WTC11 (cell line): ENCODE measurements at regions not wholly inside any gene's neighbourhood (a gene's known extent, or its start where the extent isn't known, plus 50 kb on each side); places are given as distances from the start of the nearest gene placed in this dataset.

Experiments used
- ATAC-seq: fragments of 200-7000 bp; cut with Tn5 transposase; 2 replicates; pipeline ENCODE4 v1.10.0; 2021; ENCODE audit warnings: mild to moderate bottlenecking, moderate library complexity
- CTCF ChIA-PET: fragments of 300-600 bp; sonication (Branson Sonifier 250); formaldehyde crosslinking; loops from one replicate; lab custom pipeline; 2021; ENCODE audit warnings: antibody characterized with exemption; lab: Charles Lee
- POLR2A ChIA-PET: fragments of 350-600 bp; sonication (Branson Sonifier 250); formaldehyde crosslinking; loops from one replicate; lab custom pipeline; 2021; ENCODE audit warnings: antibody characterized with exemption; lab: Charles Lee
- DNase-seq: peaks from one replicate; pipeline ENCODE4 v3.0.0; 2021; ENCODE audit warnings: low spot score
- H3K27ac Mint-ChIP-seq: 2 replicates; pipeline ENCODE4 v1.8.0; 2021; ENCODE audit warnings: mixed read lengths
- H3K27me3 Mint-ChIP-seq: 2 replicates; pipeline ENCODE4 v1.8.0; 2021; ENCODE audit warnings: low read depth, mild to moderate bottlenecking, moderate library complexity, mixed read lengths
- H3K36me3 Mint-ChIP-seq: 2 replicates; pipeline ENCODE4 v1.8.0; 2021; ENCODE audit warnings: mixed read lengths
- H3K4me1 Mint-ChIP-seq: 2 replicates; pipeline ENCODE4 v1.8.0; 2022; ENCODE audit warnings: mixed read lengths
- H3K4me3 Mint-ChIP-seq: 2 replicates; pipeline ENCODE4 v1.8.0; 2021; ENCODE audit warnings: mild to moderate bottlenecking, moderate library complexity, mixed read lengths
- H3K9me3 Mint-ChIP-seq: 2 replicates; pipeline ENCODE4 v1.8.0; 2021; ENCODE audit warnings: mixed read lengths
- ATF1 ChIP-seq: sonication (generic); formaldehyde crosslinking; IDR thresholded peaks from 2 replicates; pipeline ENCODE4 v1.8.1; 2023; ENCODE audit warnings: mild to moderate bottlenecking, moderate library complexity, missing genetic modification reagents
- CREM ChIP-seq: sonication (generic); formaldehyde crosslinking; IDR thresholded peaks from 2 replicates; pipeline ENCODE4 v1.8.1; 2022; ENCODE audit warnings: mild to moderate bottlenecking, missing genetic modification reagents, moderate library complexity
- ELF4 ChIP-seq: sonication (generic); formaldehyde crosslinking; IDR thresholded peaks from 2 replicates; pipeline ENCODE4 v1.8.1; 2022; ENCODE audit warnings: low read depth, mild to moderate bottlenecking, moderate library complexity, missing genetic modification reagents
- FOXK1 ChIP-seq: sonication (generic); formaldehyde crosslinking; IDR thresholded peaks from 2 replicates; pipeline ENCODE4 v1.8.0; 2022; ENCODE audit warnings: mild to moderate bottlenecking, moderate library complexity, missing genetic modification reagents
- NFE2L1 ChIP-seq: sonication (generic); formaldehyde crosslinking; IDR thresholded peaks from 2 replicates; pipeline ENCODE4 v1.8.1; 2023; ENCODE audit warnings: missing genetic modification reagents
- NR3C1 ChIP-seq: sonication (generic); formaldehyde crosslinking; conservative IDR thresholded peaks from 2 replicates; pipeline ENCODE4 v1.8.1; 2023; ENCODE audit warnings: low read depth, mild to moderate bottlenecking, missing genetic modification reagents
- PREB ChIP-seq: sonication (generic); formaldehyde crosslinking; IDR thresholded peaks from 2 replicates; pipeline ENCODE4 v1.8.1; 2022; ENCODE audit warnings: mild to moderate bottlenecking, missing genetic modification reagents, moderate library complexity, borderline replicate concordance
- RELA ChIP-seq: sonication (generic); formaldehyde crosslinking; IDR thresholded peaks from 2 replicates; pipeline ENCODE4 v1.8.1; 2022; ENCODE audit warnings: missing genetic modification reagents, mild to moderate bottlenecking, borderline replicate concordance
- SMAD4 ChIP-seq: sonication (generic); formaldehyde crosslinking; IDR thresholded peaks from 2 replicates; pipeline ENCODE4 v1.8.0; 2022; ENCODE audit warnings: mild to moderate bottlenecking, missing genetic modification reagents
- TCF7 ChIP-seq: sonication (generic); formaldehyde crosslinking; IDR thresholded peaks from 2 replicates; pipeline ENCODE4 v1.8.0; 2022; ENCODE audit warnings: mild to moderate bottlenecking, low read depth, missing genetic modification reagents, moderate library complexity
- TEAD1 ChIP-seq: sonication (generic); formaldehyde crosslinking; IDR thresholded peaks from 2 replicates; pipeline ENCODE4 v1.8.0; 2022; ENCODE audit warnings: mild to moderate bottlenecking, missing genetic modification reagents
- USF2 ChIP-seq: sonication (generic); formaldehyde crosslinking; IDR thresholded peaks from 2 replicates; pipeline ENCODE4 v1.8.1; 2023; ENCODE audit warnings: mild to moderate bottlenecking, missing genetic modification reagents, moderate library complexity
- ZNF317 ChIP-seq: sonication (generic); formaldehyde crosslinking; IDR thresholded peaks from 2 replicates; pipeline ENCODE4 v1.8.1; 2023; ENCODE audit warnings: low read depth, mild to moderate bottlenecking, moderate library complexity, missing genetic modification reagents, borderline replicate concordance
- ZNF416 ChIP-seq: fragments of 250-450 bp; sonication (Bioruptor Pico); IDR thresholded peaks from 2 replicates; pipeline ENCODE4 v1.9.0; 2021; ENCODE audit warnings: mild to moderate bottlenecking, inconsistent platforms
- ZNF425 ChIP-seq: fragments of 250-450 bp; sonication (Bioruptor Pico); conservative IDR thresholded peaks from 2 replicates; pipeline ENCODE4 v1.9.0; 2021; ENCODE audit warnings: mild to moderate bottlenecking
- TF ChIP-seq, protein P1 (sequence below): sonication (generic); formaldehyde crosslinking; IDR thresholded peaks from 2 replicates; pipeline ENCODE4 v1.8.1; 2022; ENCODE audit warnings: missing genetic modification reagents, borderline replicate concordance
- TF ChIP-seq, protein P2 (sequence below): sonication (generic); formaldehyde crosslinking; IDR thresholded peaks from 2 replicates; pipeline ENCODE4 v1.8.0; 2023; ENCODE audit warnings: missing genetic modification reagents, mild to moderate bottlenecking, borderline replicate concordance
- TF ChIP-seq, protein P3 (sequence below): fragments of 250-450 bp; sonication (Bioruptor Pico); IDR thresholded peaks from 2 replicates; pipeline ENCODE4 v1.9.0; 2021; ENCODE audit warnings: moderate library complexity, mild to moderate bottlenecking, inconsistent platforms, borderline replicate concordance

- DNase-seq (no peak), ATAC-seq (no peak)
- CTCF ChIA-PET, result no interaction called here
- Mint-ChIP-seq H3K4me1 (peaks cover 11% of the 10 kb centered on the region; the same call in 1 of the 2 replicates), H3K9me3 (peaks cover 18% of the 10 kb centered on the region), H3K27ac (no peak overlapping the region), H3K27me3 (no peaks in the 10 kb centered on the region), H3K4me3 (no peak overlapping the region), H3K36me3 (peaks cover 10% of the 10 kb centered on the region)
- POLR2A ChIA-PET, result no interaction called here
- TF ChIP-seq USF2 (CRISPR knock-in tag), result no peak
- no peak for TF ChIP-seq NFE2L1 (CRISPR knock-in tag)
- no peak for TF ChIP-seq NR3C1 (CRISPR knock-in tag)
- no peak for TF ChIP-seq TCF7
- TF ChIP-seq, protein P1, sequence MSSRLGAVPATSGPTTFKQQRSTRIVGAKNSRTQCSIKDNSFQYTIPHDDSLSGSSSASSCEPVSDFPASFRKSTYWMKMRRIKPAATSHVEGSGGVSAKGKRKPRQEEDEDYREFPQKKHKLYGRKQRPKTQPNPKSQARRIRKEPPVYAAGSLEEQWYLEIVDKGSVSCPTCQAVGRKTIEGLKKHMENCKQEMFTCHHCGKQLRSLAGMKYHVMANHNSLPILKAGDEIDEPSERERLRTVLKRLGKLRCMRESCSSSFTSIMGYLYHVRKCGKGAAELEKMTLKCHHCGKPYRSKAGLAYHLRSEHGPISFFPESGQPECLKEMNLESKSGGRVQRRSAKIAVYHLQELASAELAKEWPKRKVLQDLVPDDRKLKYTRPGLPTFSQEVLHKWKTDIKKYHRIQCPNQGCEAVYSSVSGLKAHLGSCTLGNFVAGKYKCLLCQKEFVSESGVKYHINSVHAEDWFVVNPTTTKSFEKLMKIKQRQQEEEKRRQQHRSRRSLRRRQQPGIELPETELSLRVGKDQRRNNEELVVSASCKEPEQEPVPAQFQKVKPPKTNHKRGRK (CRISPR knock-in tag), result no peak
- no peak for TF ChIP-seq RELA
- no peak for TF ChIP-seq SMAD4
- no peak for TF ChIP-seq ELF4
- no peak for TF ChIP-seq ZNF317 (CRISPR knock-in tag)
- TF ChIP-seq PREB, result no peak
- TF ChIP-seq CREM (CRISPR knock-in tag), result no peak
- TF ChIP-seq ZNF425 (CRISPR knock-in tag), result no peak
- TF ChIP-seq ZNF416 (CRISPR knock-in tag), result no peak
- no peak for TF ChIP-seq FOXK1 (CRISPR knock-in tag)
- TF ChIP-seq, protein P2, sequence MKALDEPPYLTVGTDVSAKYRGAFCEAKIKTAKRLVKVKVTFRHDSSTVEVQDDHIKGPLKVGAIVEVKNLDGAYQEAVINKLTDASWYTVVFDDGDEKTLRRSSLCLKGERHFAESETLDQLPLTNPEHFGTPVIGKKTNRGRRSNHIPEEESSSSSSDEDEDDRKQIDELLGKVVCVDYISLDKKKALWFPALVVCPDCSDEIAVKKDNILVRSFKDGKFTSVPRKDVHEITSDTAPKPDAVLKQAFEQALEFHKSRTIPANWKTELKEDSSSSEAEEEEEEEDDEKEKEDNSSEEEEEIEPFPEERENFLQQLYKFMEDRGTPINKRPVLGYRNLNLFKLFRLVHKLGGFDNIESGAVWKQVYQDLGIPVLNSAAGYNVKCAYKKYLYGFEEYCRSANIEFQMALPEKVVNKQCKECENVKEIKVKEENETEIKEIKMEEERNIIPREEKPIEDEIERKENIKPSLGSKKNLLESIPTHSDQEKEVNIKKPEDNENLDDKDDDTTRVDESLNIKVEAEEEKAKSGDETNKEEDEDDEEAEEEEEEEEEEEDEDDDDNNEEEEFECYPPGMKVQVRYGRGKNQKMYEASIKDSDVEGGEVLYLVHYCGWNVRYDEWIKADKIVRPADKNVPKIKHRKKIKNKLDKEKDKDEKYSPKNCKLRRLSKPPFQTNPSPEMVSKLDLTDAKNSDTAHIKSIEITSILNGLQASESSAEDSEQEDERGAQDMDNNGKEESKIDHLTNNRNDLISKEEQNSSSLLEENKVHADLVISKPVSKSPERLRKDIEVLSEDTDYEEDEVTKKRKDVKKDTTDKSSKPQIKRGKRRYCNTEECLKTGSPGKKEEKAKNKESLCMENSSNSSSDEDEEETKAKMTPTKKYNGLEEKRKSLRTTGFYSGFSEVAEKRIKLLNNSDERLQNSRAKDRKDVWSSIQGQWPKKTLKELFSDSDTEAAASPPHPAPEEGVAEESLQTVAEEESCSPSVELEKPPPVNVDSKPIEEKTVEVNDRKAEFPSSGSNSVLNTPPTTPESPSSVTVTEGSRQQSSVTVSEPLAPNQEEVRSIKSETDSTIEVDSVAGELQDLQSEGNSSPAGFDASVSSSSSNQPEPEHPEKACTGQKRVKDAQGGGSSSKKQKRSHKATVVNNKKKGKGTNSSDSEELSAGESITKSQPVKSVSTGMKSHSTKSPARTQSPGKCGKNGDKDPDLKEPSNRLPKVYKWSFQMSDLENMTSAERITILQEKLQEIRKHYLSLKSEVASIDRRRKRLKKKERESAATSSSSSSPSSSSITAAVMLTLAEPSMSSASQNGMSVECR (CRISPR knock-in tag), result no peak
Observed at GRCh38 chr3:144622845-144623244, 651.2 kb downstream of the DIPK2A start.

DNA sequence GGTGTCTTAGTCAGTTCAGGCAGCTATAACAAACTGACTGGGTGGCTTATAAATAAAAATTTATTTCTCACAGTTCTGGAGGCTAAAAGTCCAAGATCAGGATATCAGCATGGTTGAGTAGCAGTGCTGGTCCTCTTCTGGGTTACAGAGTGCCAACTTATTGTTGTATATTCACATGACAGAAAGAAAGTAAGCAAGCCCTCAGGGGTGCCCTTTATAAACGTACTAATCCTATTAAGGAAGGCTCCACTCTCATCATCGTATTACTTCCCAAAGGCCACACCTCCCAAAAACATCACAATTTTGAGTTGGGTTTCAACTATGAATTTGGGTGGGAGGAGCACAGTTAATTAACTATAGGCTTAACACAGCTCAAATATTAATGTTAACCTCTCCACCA is 653.0 kb downstream of the DIPK2A start:
- TF ChIP-seq TEAD1 (CRISPR knock-in tag), result no peak
- TF ChIP-seq ATF1 (CRISPR knock-in tag), result no peak
- TF ChIP-seq, protein P3, sequence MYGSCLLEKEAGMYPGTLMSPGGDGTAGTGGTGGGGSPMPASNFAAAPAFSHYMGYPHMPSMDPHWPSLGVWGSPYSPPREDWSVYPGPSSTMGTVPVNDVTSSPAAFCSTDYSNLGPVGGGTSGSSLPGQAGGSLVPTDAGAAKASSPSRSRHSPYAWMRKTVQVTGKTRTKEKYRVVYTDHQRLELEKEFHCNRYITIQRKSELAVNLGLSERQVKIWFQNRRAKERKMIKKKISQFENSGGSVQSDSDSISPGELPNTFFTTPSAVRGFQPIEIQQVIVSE (CRISPR knock-in tag), result no peak
- ChIA-PET POLR2A (no interaction called here), CTCF (no interaction called here)
- Mint-ChIP-seq H3K27ac (no peak overlapping the region), H3K4me3 (no peak overlapping the region), H3K27me3 (no peaks in the 10 kb centered on the region), H3K36me3 (0 out of 2 replicates have a peak, but pooled peaks cover 2% of the 10 kb centered on the region), H3K9me3 (peaks cover 2% of the 10 kb centered on the region; the same call in 1 of the 2 replicates), H3K4me1 (peaks cover 11% of the 10 kb centered on the region; the same call in 1 of the 2 replicates)
- ATAC-seq (no peak), DNase-seq (no peak)
